ENCODE measurements at regions not wholly inside any gene's neighbourhood (a gene's known extent, or its start where the extent isn't known, plus 50 kb on each side); places are given as distances from the start of the nearest gene placed in this dataset.

GRCh38 chr21:19853709-19854575 is 1144.3 kb upstream of the NCAM2 start:
- TF ChIP-seq CTCF (conservative IDR thresholded peaks at IDR 0.05; ENCODE audit: low read depth, low read length), result no peak
- no peak overlapping the region for H3K4me3 ChIP-seq (ENCODE audit: low read depth, low read length)
- no peak for DNase-seq (ENCODE audit: low read depth)

- TF ChIP-seq CTCF (conservative IDR thresholded peaks at IDR 0.05; ENCODE audit: low read depth, low read length), result no peak
- H3K4me3 ChIP-seq (ENCODE audit: low read depth, low read length), result no peak overlapping the region
- DNase-seq (ENCODE audit: low read depth), result no peak
Observed at GRCh38 chr21:19855522-19855921, 1142.7 kb upstream of the NCAM2 start.

GRCh38 chr21:19864476-19864875 is 1133.7 kb upstream of the NCAM2 start:
- TF ChIP-seq CTCF (conservative IDR thresholded peaks at IDR 0.05; ENCODE audit: low read depth, low read length), result no peak
- H3K4me3 ChIP-seq (ENCODE audit: low read depth, low read length), result no peak overlapping the region
- DNase-seq (ENCODE audit: low read depth), result no peak

GRCh38 chr21:19870682-19871081 is 1127.5 kb upstream of the NCAM2 start:
- no peak for TF ChIP-seq CTCF (conservative IDR thresholded peaks at IDR 0.05; ENCODE audit: low read depth, low read length)
- no peak for DNase-seq (ENCODE audit: low read depth)
- H3K4me3 ChIP-seq (ENCODE audit: low read depth, low read length), result no peak overlapping the region

- no peak for DNase-seq (ENCODE audit: low read depth)
- no peak for TF ChIP-seq CTCF (conservative IDR thresholded peaks at IDR 0.05; ENCODE audit: low read depth, low read length)
- no peak overlapping the region for H3K4me3 ChIP-seq (ENCODE audit: low read depth, low read length)
Observed at GRCh38 chr21:19874521-19874920, 1123.7 kb upstream of the NCAM2 start.

GRCh38 chr21:19878133-19878532 is 1120.1 kb upstream of the NCAM2 start:
- no peak for DNase-seq (ENCODE audit: low read depth)
- no peak overlapping the region for H3K4me3 ChIP-seq (ENCODE audit: low read depth, low read length)
- TF ChIP-seq CTCF (conservative IDR thresholded peaks at IDR 0.05; ENCODE audit: low read depth, low read length), result no peak

GRCh38 chr21:19899645-19900044 is 1098.6 kb upstream of the NCAM2 start:
- no peak for DNase-seq (ENCODE audit: low read depth)
- TF ChIP-seq CTCF (conservative IDR thresholded peaks at IDR 0.05; ENCODE audit: low read depth, low read length), result no peak

More at GRCh38 chr21:19899645-19900044, 1098.6 kb upstream of the NCAM2 start:
- no peak overlapping the region for H3K4me3 ChIP-seq (ENCODE audit: low read depth, low read length)

Measured in epithelial cell of proximal tubule (primary cell).